ENCODE measurements at regions not wholly inside any gene's neighbourhood (a gene's known extent, or its start where the extent isn't known, plus 50 kb on each side); places are given as distances from the start of the nearest gene placed in this dataset.
A peak's percentile ranks its signal among the peaks of the same experiment; 100 is the strongest.

DNA sequence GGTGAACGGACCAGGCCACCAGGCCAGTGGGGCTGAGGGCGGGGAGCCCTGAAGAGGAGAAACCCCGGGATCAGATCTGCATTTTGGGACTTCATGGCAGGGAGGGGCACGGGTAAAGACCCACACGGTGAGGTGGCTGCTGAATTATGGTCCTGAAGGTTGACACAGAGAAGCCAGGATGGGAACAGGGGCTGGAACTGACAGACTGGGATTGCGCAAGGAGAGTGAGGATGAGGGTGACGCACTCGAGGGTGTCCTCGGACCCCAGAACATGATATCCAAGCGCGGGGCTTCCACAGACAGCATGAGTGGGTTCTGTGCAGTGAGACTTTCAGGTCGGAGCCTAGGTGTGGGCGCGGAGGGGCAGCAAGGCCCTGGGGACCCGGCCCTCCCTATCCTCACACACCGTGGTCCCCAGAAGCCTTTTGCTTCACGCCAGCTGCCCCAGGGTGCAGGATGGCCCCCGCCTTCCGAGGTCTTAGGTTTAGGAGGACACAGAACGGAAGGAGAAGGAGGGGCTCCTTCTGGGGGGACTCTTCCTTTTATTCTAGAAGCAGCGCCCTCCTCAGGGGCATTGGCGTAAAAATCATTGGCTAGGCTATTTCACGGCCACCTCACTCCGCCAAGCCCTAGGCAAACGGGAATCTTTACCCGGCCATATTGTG, 416.8 kb upstream of the HS6ST1 start:
- Histone ChIP-seq H3K27me3 (ENCODE audit: control insufficient read depth, extremely low read depth, insufficient read depth, low read length) (peaks cover 7% of the 10 kb centered on the region), H3K4me3 (ENCODE audit: control insufficient read depth in 2 of 3, extremely low read depth in 1 of 3, insufficient read depth in 2 of 3, low read depth in 1 of 3, low read length in 3 of 3) (no peak overlapping the region), H3K27ac (ENCODE audit: control insufficient read depth, insufficient read depth, low read length) (no peak overlapping the region), H3K79me2 (ENCODE audit: control insufficient read depth, insufficient read depth, low read length) (no peaks in the 10 kb centered on the region), H3K9me1 (ENCODE audit: control insufficient read depth, extremely low read depth, insufficient read depth, low read length) (no peaks in the 10 kb centered on the region), H3K9me3 (ENCODE audit: control insufficient read depth, low read depth, low read length) (no peaks in the 10 kb centered on the region), H2AFZ (ENCODE audit: control insufficient read depth, low read length) (no peak overlapping the region), H3K4me1 (ENCODE audit: control insufficient read depth, extremely low read depth, insufficient read depth, low read length) (peaks cover 4% of the 10 kb centered on the region), H4K20me1 (ENCODE audit: control insufficient read depth, extremely low read depth, insufficient read depth, low read length) (no peaks in the 10 kb centered on the region), H3K9ac (ENCODE audit: control insufficient read depth, extremely low read depth, insufficient read depth, low read length) (no peak overlapping the region), H3K4me2 (ENCODE audit: control insufficient read depth, extremely low read depth, insufficient read depth, low read depth, low read length) (no peak overlapping the region), H3K36me3 (ENCODE audit: control insufficient read depth in 2 of 2, extremely low read depth in 1 of 2, insufficient read depth in 2 of 2, low read length in 2 of 2) (no peaks in the 10 kb centered on the region)
- no peak for FAIRE-seq
- dilution Hi-C loops (cut with MboI; ENCODE audit: extremely low pct_ligation_motif_present, low sequenced_read_pairs), result no loop called here
- TF ChIP-seq, protein P1, sequence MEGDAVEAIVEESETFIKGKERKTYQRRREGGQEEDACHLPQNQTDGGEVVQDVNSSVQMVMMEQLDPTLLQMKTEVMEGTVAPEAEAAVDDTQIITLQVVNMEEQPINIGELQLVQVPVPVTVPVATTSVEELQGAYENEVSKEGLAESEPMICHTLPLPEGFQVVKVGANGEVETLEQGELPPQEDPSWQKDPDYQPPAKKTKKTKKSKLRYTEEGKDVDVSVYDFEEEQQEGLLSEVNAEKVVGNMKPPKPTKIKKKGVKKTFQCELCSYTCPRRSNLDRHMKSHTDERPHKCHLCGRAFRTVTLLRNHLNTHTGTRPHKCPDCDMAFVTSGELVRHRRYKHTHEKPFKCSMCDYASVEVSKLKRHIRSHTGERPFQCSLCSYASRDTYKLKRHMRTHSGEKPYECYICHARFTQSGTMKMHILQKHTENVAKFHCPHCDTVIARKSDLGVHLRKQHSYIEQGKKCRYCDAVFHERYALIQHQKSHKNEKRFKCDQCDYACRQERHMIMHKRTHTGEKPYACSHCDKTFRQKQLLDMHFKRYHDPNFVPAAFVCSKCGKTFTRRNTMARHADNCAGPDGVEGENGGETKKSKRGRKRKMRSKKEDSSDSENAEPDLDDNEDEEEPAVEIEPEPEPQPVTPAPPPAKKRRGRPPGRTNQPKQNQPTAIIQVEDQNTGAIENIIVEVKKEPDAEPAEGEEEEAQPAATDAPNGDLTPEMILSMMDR (optimal IDR thresholded peaks at IDR 0.05 in 1 of 3, IDR thresholded peaks at IDR 0.05 in 1 of 3, conservative IDR thresholded peaks at IDR 0.05 in 1 of 3; ENCODE audit: extremely low read depth in 1 of 3, insufficient read depth in 2 of 3, low read length in 3 of 3), result no peak
- TF ChIP-seq EZH2 (IDR thresholded peaks at IDR 0.05; ENCODE audit: low read length), result no peak
- DNase-seq (ENCODE audit: low read depth, low spot score), result no peak

DNA sequence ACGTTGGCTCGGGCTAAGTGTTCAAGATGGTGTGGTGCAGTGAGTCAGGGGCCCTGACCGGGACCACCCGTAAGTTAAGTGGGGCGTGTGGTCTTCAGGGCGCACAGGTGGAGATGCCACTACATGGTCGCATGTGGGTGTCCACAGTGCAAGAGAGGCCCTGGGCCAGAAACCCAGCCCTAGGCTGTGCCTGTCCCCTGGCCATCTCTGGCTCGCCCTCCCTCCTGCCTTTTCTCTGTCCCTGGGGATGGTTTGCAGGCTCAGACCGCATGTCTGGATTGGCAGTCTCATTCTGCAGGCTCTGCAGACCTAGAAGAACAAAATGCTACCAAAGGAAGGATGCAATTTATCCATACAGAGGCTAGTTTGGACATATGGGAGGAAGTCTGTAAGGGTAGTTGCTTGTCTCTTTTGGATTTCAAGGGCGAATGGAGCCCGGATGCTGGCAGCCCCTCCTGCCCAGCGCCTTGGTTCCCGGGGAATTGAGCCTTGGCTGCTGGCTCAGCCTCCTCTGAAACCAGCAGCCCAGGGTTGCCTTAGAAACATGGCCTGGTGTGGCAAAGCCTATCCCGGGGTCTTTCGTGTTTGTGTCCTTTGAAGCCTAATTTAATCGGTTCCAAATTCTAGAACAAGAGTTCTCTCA, 417.5 kb upstream of the HS6ST1 start:
- no peaks in the 10 kb centered on the region for H3K9me3 ChIP-seq (ENCODE audit: control insufficient read depth, low read depth, low read length)
- no peak overlapping the region for H3K27ac ChIP-seq (ENCODE audit: control insufficient read depth, insufficient read depth, low read length)
- no peak for TF ChIP-seq EZH2 (IDR thresholded peaks at IDR 0.05; ENCODE audit: low read length)
- TF ChIP-seq, protein P1 (optimal IDR thresholded peaks at IDR 0.05 in 1 of 3, IDR thresholded peaks at IDR 0.05 in 1 of 3, conservative IDR thresholded peaks at IDR 0.05 in 1 of 3; ENCODE audit: extremely low read depth in 1 of 3, insufficient read depth in 2 of 3, low read length in 3 of 3), result no peak
- DNase-seq (ENCODE audit: low read depth, low spot score), result no peak
- H3K4me1 ChIP-seq (ENCODE audit: control insufficient read depth, extremely low read depth, insufficient read depth, low read length), result peaks cover 4% of the 10 kb centered on the region
- peaks cover 7% of the 10 kb centered on the region for H3K27me3 ChIP-seq (ENCODE audit: control insufficient read depth, extremely low read depth, insufficient read depth, low read length)
- no peak overlapping the region for H2AFZ ChIP-seq (ENCODE audit: control insufficient read depth, low read length)
- no peaks in the 10 kb centered on the region for H3K9me1 ChIP-seq (ENCODE audit: control insufficient read depth, extremely low read depth, insufficient read depth, low read length)
- H3K36me3 ChIP-seq (ENCODE audit: control insufficient read depth in 2 of 2, extremely low read depth in 1 of 2, insufficient read depth in 2 of 2, low read length in 2 of 2), result no peaks in the 10 kb centered on the region
- H3K79me2 ChIP-seq (ENCODE audit: control insufficient read depth, insufficient read depth, low read length), result no peaks in the 10 kb centered on the region
- H3K9ac ChIP-seq (ENCODE audit: control insufficient read depth, extremely low read depth, insufficient read depth, low read length), result no peak overlapping the region
- no peaks in the 10 kb centered on the region for H4K20me1 ChIP-seq (ENCODE audit: control insufficient read depth, extremely low read depth, insufficient read depth, low read length)
- no peak overlapping the region for H3K4me3 ChIP-seq (ENCODE audit: control insufficient read depth in 2 of 3, extremely low read depth in 1 of 3, insufficient read depth in 2 of 3, low read depth in 1 of 3, low read length in 3 of 3)
- no peak for FAIRE-seq
- H3K4me2 ChIP-seq (ENCODE audit: control insufficient read depth, extremely low read depth, insufficient read depth, low read depth, low read length), result peak overlapping the region; percentile 62
- dilution Hi-C loops (cut with MboI; ENCODE audit: extremely low pct_ligation_motif_present, low sequenced_read_pairs), result no loop called here
